ENCODE measurements at regions not wholly inside any gene's neighbourhood (a gene's known extent, or its start where the extent isn't known, plus 50 kb on each side); places are given as distances from the start of the nearest gene placed in this dataset.

GRCh38 chr7:93737953-93738352 is 152.6 kb downstream of the TFPI2 start:
- ATAC-seq (no peak), DNase-seq (no peak)
- Mint-ChIP-seq H3K4me1 (ENCODE audit: low read depth) (no peaks in the 10 kb centered on the region), H3K27ac (no peak overlapping the region), H3K27me3 (no peaks in the 10 kb centered on the region), H3K4me3 (no peak overlapping the region), H3K36me3 (ENCODE audit: low read depth) (no peaks in the 10 kb centered on the region), H3K9me3 (no peaks in the 10 kb centered on the region)
- POLR2A ChIA-PET = no interaction called here
- TF ChIP-seq CTCF (IDR thresholded peaks at IDR 0.05) = no peak
- CTCF ChIA-PET = no interaction called here
- intact Hi-C loops (cut with micrococcal nuclease) = no loop called here

- Mint-ChIP-seq H3K4me3 (no peak overlapping the region), H3K9me3 (no peaks in the 10 kb centered on the region), H3K27ac (no peak overlapping the region), H3K36me3 (ENCODE audit: low read depth) (no peaks in the 10 kb centered on the region), H3K4me1 (ENCODE audit: low read depth) (no peaks in the 10 kb centered on the region), H3K27me3 (no peaks in the 10 kb centered on the region)
- DNase-seq (no peak), ATAC-seq (no peak)
- CTCF ChIA-PET = no interaction called here
- TF ChIP-seq CTCF (IDR thresholded peaks at IDR 0.05) = no peak
- POLR2A ChIA-PET = no interaction called here
- intact Hi-C loops (cut with micrococcal nuclease) = no loop called here
Measured at GRCh38 chr7:93736668-93737369, 153.7 kb downstream of the TFPI2 start.

GRCh38 chr7:93728292-93728691 is 153.8 kb upstream of the CALCR start:
- CTCF ChIA-PET = no interaction called here
- intact Hi-C loops (cut with micrococcal nuclease) = no loop called here
- TF ChIP-seq CTCF (IDR thresholded peaks at IDR 0.05) = no peak
- POLR2A ChIA-PET = no interaction called here
- Mint-ChIP-seq H3K27me3 (no peaks in the 10 kb centered on the region), H3K4me1 (ENCODE audit: low read depth) (no peaks in the 10 kb centered on the region), H3K36me3 (ENCODE audit: low read depth) (no peaks in the 10 kb centered on the region), H3K27ac (no peak overlapping the region), H3K4me3 (no peak overlapping the region), H3K9me3 (no peaks in the 10 kb centered on the region)
- DNase-seq = no peak
- no peak for ATAC-seq

- Mint-ChIP-seq H3K27me3 (no peaks in the 10 kb centered on the region), H3K9me3 (no peaks in the 10 kb centered on the region), H3K4me3 (no peak overlapping the region), H3K27ac (no peak overlapping the region), H3K36me3 (ENCODE audit: low read depth) (no peaks in the 10 kb centered on the region), H3K4me1 (ENCODE audit: low read depth) (no peaks in the 10 kb centered on the region)
- TF ChIP-seq CTCF (IDR thresholded peaks at IDR 0.05) = no peak
- ChIA-PET CTCF (no interaction called here), POLR2A (no interaction called here)
- DNase-seq (no peak), ATAC-seq (no peak)
- intact Hi-C loops (cut with micrococcal nuclease) = no loop called here
Measured at GRCh38 chr7:93725954-93726353, 151.4 kb upstream of the CALCR start.

- intact Hi-C loops (cut with micrococcal nuclease) = no loop called here
- H3K4me3 Mint-ChIP-seq = no peak overlapping the region
- ATAC-seq (no peak), DNase-seq (no peak)
- H3K9me3 Mint-ChIP-seq = no peaks in the 10 kb centered on the region
- no peaks in the 10 kb centered on the region for H3K36me3 Mint-ChIP-seq (ENCODE audit: low read depth)
- peaks cover 3% of the 10 kb centered on the region for H3K27me3 Mint-ChIP-seq
- TF ChIP-seq CTCF (IDR thresholded peaks at IDR 0.05) = no peak
- ChIA-PET POLR2A (no interaction called here), CTCF (no interaction called here)
- H3K27ac Mint-ChIP-seq = no peak overlapping the region
- H3K4me1 Mint-ChIP-seq (ENCODE audit: low read depth) = no peaks in the 10 kb centered on the region
Measured at GRCh38 chr7:93723424-93724124, 149.1 kb upstream of the CALCR start.
